ENCODE measurements at regions not wholly inside any gene's neighbourhood (a gene's known extent, or its start where the extent isn't known, plus 50 kb on each side); places are given as distances from the start of the nearest gene placed in this dataset.
"Not testable (repeated sequence)": the region's sequence is repeated elsewhere in the genome, so short reads cannot be mapped to it uniquely, and the experiment has no call there.

DNA sequence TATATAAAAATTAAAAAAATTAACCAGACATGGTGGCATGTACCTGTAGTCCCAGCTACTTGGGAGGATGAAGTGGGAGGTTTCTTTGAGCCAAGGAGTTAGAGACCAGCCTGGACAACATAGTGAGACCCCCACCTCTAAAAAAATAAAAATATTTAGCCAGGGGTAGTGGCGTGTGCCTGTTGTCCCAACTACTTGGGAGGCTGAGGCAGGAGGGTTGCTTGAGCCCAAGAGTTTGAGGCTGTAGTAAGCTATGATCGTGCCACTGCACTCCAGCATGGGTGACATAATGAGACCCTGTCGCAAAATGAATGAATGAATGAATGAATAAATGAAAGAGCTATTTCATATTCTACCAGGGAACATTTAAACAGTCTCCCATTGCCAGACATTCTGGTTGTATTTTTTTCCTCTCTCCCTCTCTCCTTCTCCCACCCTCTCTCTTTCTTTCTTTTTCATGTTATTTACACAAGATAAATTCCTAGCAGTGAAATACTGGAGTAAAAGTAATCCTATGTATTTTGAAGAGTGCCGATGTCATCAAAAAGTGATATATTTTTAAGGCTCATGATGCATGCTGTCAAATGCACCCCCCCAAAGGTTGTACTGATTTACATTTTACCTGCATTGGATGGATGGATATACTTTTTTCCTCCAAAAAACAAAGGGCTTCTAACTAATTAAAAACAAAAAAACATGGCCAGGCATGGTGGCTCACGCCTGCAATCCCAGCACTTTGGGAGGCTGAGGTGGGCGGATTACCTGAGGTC, 194.8 kb upstream of the ZNF217 start:
- DNase-seq (ENCODE audit: low spot score): no peak

DNA sequence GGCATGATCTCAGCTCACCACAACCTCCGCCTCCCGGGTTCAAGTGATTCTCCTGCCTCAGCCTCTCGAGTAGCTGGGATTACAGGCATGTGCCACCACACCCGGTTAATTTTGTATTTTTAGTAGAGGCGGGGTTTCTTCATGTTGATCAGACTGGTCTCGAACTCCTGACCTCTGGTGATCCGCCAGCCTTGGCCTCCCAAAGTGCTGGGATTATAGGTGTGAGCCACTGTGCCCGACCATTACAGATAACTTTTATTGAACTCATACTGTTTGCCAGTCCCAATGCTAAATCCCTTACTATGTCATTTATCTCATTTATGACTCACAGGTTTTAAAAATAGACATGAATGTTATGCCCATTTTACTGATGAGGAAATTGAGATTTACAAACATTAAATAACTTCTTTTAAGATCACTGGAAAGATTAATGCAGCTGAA, 193.9 kb upstream of the ZNF217 start:
- DNase-seq (ENCODE audit: low spot score); intact Hi-C loops (cut with DNase I): not testable (repeated sequence)

More for the DNA sequence above, 194.8 kb upstream of the ZNF217 start:
- intact Hi-C loops (cut with DNase I): no loop called here

DNA sequence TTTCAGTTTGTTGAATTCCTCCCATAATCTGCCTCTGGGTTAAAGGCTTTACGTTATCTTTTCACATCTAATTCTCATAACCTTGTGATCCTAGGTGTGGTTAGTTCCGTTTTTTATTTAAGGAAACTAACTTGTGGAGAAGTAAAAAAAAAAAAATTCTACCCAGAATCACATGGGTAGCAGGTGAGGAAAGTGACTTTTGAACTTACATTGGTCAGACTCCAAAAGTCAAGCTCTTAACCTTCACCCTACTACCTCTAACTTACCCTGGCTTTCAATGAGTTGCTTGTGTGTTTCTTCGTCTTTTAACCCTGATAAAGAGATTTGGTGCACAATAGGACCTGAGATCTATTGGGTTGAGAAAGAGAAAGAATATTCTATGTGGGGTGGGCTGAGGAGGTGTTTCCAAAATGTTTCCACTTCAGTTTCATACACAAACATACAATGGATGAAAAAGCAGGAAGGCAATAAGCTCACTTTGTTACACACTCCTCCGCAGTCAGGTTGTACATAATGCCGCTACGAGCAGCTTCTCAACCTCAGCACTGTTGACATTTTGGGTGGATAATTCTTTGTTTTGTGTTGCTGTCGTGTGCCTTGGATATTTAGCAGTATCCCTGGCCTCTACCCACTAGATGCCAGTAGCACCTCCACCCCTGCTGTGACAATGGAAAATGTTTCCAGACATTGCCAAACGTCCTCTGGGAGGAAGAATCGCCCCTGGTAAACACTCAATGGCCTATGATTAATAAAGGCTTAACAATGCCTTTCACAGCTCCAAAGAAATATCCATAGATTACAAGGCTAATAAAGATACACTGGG, 193.0 kb upstream of the ZNF217 start:
- intact Hi-C loops (cut with DNase I): no loop called here
- DNase-seq (ENCODE audit: low spot score): no peak

DNA sequence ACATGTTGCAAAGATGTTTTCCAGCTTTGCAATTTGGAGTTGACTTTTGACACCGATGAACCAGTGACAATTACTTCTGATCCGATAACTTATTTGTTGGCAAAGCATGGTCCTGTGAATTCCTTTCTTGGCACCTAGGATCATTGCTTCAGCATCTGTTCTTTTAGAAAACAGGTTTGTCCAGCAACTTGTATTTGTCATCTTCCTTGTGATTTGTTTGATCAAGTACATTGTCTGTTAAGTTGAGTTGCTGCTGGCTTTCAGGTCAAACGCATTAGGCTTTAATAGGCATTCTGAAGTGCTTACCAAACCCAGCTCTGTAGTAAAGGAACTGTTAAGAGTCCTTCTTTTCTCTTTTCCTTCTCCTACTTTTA, 192.4 kb upstream of the ZNF217 start:
- intact Hi-C loops (cut with DNase I): no loop called here
- DNase-seq (ENCODE audit: low spot score): no peak

DNA sequence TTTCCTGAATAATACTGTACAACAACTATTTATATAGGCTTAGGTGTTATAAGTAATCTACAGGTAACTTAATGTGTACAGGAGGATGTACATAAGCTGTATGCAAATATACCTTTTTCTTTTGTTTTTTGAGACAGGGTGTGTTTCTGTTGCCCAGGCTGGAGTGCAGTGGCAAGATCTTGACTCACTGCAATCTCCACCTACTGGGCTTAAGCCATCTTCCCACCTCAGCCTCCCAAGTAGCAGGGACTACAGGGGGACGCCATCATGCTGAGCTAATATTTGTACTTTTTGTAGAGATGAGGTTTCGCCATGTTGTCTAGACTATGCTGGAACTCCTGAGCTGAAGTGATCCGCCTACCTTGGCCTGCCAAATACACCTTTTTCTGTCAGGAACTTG, 191.7 kb upstream of the ZNF217 start:
- intact Hi-C loops (cut with DNase I): no loop called here
- no peak for DNase-seq (ENCODE audit: low spot score)

DNA sequence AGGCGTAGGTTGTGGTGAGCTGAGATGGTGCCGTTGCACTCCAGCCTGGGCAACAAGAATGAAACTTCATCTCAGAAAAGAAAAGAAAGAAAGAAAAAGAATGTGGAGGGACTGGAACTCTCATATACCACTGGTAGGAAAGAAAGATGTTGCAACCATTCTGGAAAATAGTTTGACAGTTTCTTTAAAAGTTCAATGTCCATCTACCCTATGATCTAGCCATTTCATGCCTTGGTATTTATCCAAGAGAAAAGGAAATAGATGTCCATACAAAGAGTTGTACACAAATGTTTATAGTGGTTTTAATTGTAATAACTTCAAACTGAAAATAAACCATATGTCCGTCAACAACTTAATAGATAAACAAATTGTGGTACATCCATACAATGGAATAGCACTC, 190.1 kb upstream of the ZNF217 start:
- DNase-seq (ENCODE audit: low spot score): no peak
- intact Hi-C loops (cut with DNase I): no loop called here

DNA sequence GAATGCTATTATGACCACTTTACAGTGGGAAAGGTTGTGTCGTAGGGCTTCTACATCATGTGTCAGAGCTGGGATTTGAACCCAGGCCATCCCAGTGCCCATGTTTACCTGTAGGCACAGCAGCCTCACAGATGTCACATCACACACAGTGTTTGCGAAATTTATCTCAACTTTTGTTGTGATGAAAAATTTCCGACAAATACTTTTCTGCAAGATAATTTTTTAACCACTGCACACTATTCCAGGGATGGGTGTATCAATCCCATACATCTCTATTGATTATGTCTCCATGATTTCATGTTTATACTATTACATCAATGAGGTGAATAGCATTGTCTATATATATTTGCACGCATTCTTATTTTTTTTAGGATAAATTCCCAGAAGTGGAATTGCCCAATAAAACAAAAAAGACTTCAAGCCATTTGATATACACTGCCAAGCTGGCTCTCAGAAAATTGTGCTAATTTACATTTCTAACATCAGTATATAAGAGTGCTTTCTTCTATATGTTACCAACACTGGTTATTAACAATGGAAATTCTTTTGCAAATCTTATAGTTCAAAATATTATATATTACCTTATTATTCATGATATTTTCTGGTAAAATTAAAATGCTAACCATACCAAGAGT, 189.1 kb upstream of the ZNF217 start:
- no peak for DNase-seq (ENCODE audit: low spot score)
- intact Hi-C loops (cut with DNase I): no loop called here

DNA sequence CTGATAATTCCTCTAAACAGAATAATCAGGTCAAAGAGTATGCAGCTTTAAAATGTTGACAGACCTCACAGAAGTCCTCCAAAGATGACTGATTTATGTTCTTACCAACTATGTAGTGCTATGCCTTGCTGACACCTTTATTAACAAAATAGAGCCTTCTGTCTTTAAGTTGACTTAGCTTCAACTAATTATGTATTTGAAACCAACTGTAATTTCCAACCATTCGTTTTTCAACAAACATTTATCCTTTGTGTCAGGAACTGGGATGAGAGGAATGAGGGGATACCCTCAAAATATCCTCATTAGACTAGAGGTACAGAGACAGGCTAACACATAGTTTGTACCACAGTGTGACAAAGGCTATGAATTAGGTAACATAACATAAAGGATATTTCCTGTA, 186.2 kb upstream of the ZNF217 start:
- DNase-seq (ENCODE audit: low spot score): no peak
- intact Hi-C loops (cut with DNase I): loop anchor here (10.0 kb wide), 1 partner anchor 45 kb away; no protein-coding TSS in a partner anchor

DNA sequence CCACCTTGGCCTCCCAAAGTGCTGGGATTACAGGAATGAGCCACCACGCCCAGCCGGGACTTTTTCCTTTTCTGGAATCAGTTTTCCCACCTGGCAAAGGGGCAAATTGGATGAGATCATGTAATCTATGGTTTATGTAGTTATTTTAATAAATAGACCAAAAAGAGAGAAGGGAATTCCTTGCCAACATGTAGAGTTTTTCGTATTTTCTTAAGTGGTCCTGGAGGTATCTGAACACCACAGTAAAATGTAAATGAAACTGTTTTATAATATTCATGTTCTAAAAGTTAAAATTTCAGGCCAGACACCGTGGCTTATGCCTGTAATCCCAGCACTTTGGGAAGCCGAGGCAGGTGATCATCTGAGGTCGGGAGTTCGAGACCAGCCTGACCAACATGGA, 185.1 kb upstream of the ZNF217 start:
- DNase-seq (ENCODE audit: low spot score): no peak
- intact Hi-C loops (cut with DNase I): loop anchor here (10.0 kb wide), 1 partner anchor 46 kb away; no protein-coding TSS in a partner anchor

DNA sequence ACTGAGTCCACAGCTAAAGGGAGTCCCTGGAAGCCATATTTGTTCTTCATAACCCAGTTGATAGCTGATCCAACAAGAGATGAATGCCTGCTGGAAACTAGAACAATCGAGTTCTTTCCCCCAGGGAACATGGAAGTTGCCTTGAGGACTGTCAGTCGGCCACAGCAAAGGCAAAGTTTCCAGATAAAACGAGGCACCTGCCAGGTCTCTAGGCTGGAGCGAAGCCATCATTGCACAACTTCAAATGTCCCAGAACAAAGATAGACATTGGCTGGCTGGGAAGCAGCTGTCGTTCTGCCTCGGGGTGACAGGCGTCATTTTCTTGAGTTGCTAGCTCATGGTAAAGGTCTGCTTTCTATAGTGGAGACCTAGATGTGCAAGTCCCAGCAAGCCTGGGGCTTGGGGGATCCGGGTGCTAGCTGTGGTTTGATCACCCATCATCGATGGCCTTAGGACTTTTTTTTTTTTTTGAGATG, 184.4 kb upstream of the ZNF217 start:
- no peak for DNase-seq (ENCODE audit: low spot score)
- intact Hi-C loops (cut with DNase I): loop anchor here (10.0 kb wide), 1 partner anchor 47 kb away; no protein-coding TSS in a partner anchor

DNA sequence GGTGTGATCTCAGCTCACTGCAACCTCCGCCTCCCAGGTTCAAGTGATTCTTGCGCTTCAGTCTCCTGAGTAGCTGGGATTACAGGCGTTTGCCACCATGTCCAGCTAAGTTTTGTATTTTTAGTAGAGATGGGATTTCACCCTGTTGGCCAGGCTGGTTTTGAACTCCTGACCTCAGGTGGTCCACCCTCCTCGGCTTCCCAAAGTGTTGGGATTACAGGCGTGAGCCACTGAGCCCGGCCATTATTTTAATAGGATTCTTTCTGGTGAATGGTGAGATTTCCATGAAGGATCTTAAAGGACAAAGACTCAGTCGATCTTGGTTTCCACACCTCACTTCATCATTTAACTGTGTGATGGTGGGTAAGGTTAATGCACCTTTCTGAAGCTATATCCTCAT, 183.8 kb upstream of the ZNF217 start:
- DNase-seq (ENCODE audit: low spot score): not testable (repeated sequence)
- intact Hi-C loops (cut with DNase I): loop anchor here (10.0 kb wide), 1 partner anchor 47 kb away; no protein-coding TSS in a partner anchor

DNA sequence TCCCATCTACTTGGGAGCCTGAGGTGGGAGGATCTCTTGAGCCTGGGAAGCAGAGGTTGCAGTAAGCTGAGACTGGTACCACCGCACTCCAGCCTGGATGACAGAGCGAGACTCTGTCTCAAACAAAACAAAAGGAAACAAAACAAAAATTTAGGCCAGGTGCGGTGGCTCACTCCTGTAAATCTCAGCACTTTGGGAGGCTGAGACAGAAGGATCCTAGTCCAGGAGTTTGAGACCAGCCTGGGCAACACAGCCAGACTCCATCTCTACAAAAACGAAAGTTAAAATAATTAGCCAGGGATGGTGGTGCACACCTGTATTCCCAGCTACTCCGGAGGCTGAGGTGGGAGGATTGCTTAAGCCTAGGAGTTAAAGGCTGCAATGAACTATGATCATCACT, 183.2 kb upstream of the ZNF217 start:
- no peak for DNase-seq (ENCODE audit: low spot score)

DNA sequence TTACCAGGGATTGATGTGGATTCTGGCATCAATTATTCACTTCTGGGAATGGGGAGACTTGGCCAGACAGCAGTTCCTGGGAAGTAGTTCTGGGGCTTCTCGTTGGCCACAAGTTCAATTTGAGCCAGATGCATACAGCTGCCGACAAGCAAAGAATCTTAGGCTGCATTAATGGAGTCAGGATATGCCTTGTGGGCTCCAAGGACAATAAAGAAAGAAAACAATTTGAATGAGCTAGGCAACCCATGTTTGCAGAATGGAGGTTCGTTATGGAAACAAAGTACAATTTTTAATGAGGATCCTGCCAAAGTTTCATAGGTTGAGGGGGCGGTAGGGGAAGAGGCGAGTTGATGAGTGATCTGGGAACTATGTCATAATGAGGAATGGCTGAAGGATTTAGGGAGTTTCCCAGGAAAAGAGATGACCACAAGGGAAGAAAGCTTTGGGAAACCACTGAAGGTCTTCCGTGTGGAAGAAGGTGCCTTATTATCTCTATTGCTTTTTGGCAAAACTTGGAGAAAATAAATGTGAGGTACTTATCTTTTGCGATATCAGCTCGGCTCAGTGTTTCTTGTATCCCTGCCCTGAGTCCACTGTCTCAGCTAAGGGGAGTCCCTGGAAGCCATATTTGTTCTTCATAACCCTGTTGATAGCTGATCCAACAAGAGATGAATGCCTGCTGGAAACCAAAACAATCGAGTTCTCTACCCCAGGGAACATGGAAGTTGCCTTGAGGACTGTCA, 181.0 kb upstream of the ZNF217 start:
- intact Hi-C loops (cut with DNase I): loop anchor here (10.0 kb wide), 1 partner anchor 50 kb away; no protein-coding TSS in a partner anchor
- no peak for DNase-seq (ENCODE audit: low spot score)

More for the DNA sequence above, 183.2 kb upstream of the ZNF217 start:
- intact Hi-C loops (cut with DNase I): loop anchor here (10.0 kb wide), 1 partner anchor 48 kb away; no protein-coding TSS in a partner anchor

DNA sequence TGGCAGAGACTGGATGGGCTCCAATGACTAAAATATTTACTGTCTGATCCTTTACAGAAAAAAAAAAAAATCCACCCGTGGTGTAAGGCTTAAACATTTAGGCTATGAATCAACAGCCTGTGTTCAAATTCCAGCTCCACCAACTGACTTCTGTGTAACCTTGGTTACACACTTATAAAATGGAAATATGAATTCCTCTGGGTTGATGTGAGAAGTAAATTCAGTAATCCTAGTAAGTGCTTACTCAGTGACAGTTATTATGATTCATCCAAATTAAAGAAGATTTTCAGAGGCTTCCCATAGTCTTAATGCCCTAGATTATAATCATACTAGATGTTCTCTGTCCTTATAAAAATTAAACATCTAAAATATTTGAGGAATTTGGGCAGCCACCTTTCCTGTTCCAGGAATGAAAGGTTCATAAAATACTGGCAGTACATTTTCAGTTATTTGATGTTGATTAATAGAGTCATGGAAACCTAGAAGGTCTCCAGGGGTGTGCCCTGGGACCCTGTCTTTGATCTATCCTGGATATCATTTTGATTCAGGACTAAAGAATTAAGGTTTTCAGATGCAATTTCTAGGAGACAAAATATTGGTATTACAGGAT, 180.3 kb upstream of the ZNF217 start:
- DNase-seq (ENCODE audit: low spot score): no peak
- intact Hi-C loops (cut with DNase I): loop anchor here (10.0 kb wide), 1 partner anchor 51 kb away; no protein-coding TSS in a partner anchor

DNA sequence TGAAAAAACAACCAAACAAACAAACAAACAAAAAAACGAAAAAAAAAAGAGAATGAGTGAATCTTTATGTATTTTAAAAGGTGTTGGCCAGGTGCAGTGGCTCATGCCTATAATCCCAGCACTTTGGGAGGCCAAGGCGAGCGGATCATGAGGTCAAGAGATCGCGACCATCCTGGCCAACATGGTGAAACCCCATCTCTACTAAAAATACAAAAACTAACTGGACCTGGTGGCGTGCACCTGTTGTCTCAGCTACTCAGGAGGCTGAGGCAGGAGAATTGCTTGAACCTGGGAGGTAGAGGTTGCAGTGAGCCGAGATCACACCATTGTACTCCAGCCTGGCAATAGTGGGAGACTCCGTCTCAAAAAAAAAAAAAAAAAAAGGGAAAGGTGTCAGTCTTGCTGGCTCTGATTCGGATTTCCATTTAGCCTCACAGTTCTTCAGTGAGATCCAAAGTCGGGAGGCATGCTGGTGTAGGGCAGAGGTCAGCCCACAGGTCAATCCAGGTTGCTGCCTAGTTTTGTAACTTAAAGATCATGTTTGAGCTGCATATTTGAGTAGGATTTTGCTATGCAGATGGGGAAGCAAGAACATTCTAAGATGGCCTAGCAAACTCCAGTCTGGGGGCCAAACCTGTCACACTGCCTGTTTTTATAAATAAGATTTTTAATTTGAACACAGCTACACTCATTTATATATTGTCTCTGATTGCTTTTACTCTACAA, 179.6 kb upstream of the ZNF217 start:
- intact Hi-C loops (cut with DNase I): loop anchor here (10.0 kb wide), 1 partner anchor 52 kb away; no protein-coding TSS in a partner anchor
- DNase-seq (ENCODE audit: low spot score): not testable (repeated sequence)

DNA sequence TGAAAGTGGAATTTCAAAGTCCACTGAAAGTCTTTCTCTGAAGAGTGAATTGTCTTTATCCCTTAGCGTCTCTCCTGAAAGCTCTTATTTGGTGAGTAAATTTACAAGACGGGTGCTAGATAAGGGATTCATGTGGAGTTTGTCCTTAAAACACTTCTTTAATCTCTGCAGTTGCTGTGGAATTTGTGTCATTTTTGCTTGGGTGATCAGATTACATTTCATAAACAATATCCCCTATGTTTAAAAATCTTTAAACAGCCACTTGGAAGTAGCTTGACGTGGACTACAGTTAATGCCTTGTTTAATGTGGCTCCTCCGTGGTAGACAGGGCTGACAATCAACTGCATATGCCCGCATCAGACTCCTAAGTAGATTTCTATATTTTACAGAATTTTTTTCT, 175.4 kb upstream of the ZNF217 start:
- no peak for DNase-seq (ENCODE audit: low spot score)
- intact Hi-C loops (cut with DNase I): no loop called here

DNA sequence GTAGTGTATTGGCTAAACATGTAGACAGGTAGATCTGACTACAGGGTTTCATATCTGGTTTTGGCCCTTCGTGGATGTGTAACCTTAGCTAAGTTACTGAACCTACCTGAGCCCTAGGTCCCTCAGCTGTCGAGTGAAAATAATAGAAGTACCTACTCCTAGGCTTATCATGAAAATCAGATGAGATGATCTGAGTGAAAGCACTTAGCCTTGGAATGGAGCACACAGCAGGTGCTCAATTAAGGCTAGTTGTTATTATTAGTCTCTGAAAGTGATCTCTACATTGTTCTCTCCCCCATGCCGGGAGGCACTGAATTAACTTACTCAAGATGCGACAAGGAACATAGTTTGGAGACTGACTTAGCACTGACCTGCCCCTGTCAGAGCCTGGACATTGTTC, 174.7 kb upstream of the ZNF217 start:
- intact Hi-C loops (cut with DNase I): no loop called here
- no peak for DNase-seq (ENCODE audit: low spot score)

All from cardiac septum (tissue), 1 donor.